ENCODE measurements at regions not wholly inside any gene's neighbourhood (a gene's known extent, or its start where the extent isn't known, plus 50 kb on each side); places are given as distances from the start of the nearest gene placed in this dataset.
A peak's percentile ranks its signal among the peaks of the same experiment; 100 is the strongest.

DNA sequence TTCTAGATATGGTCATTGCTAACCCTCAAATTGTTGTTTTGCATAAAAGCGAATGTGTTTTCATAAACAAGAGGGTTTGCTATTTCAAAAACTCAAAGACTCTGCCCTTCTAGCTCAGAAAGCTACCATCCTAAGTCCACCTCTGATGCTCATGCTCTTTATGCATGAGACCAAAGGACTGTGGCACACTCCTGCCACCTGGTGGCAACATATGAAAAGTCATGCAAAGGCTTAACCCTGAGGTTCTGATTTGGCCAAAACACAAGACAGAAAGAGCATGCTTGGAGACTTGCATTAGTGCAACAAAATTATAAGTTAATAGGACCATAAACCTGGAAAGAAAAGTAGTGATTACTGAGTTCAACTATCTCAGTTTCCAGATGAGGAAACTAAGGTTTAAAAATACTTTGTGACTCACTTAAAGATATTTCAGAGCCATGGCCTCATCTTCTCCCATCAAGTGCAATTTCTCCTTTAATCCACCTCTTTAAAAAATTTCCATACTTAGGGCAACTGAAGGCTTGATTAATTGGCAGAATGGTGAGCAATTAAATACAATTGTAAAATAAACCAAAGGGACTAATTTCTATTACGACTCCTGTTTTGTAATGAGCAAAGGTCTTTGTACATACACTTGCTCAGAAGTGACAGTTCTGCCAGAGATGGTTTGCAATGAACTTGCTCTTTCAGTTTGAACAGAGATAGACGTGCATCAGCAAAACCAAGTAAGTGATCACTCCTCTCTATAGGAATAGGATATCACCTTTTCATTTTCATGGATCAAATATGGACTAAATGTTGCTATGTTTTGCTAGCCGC, 110.7 kb upstream of the RAD23B start:
- in situ Hi-C loops (cut with MboI; ENCODE audit: low sequenced_read_pairs): loop anchor here (25.0 kb wide), 1 partner anchor 1335 kb away; no protein-coding TSS in a partner anchor
- peak; percentile 93 for ATAC-seq (ENCODE audit: low read depth)
- peaks cover 2% of the 10 kb centered on the region; the same call in 1 of the 2 replicates for H3K27me3 ChIP-seq (ENCODE audit: control insufficient read depth, insufficient read depth, low read length)

More for the DNA sequence above, 110.7 kb upstream of the RAD23B start:
- BruUV-seq (replicated peaks): no TSS peak
- intact Hi-C loops (cut with micrococcal nuclease) (loop anchor here (1.0 to 5.0 kb wide), 3 partner anchors 110 to 1330 kb away; partner anchors contain the start of genes RAD23B and ZNF462), dilution Hi-C loops (cut with HindIII; ENCODE audit: low sequenced_read_pairs, unreplicated experiment) (no loop called here)
- no peak overlapping the region for H3K27ac ChIP-seq (ENCODE audit: insufficient read depth, low read length)
- no peak overlapping the region for H2AK5ac ChIP-seq (ENCODE audit: low read depth, low read length)
- no peak overlapping the region for H2AK9ac ChIP-seq (replicated peaks; ENCODE audit: low read depth, low read length, poor library complexity)
- H2BK20ac ChIP-seq (ENCODE audit: low read depth, low read length): no peak overlapping the region
- H3K18ac ChIP-seq (ENCODE audit: low read depth, low read length): no peak overlapping the region
- H3K4me1 ChIP-seq (ENCODE audit: control insufficient read depth, insufficient read depth, low read length): peaks cover 2% of the 10 kb centered on the region; the same call in 1 of the 2 replicates
- H3K9me3 ChIP-seq (ENCODE audit: control insufficient read depth, insufficient read depth, low read length): no peaks in the 10 kb centered on the region
- no peak overlapping the region for H2BK120ac ChIP-seq (ENCODE audit: low read depth, low read length)
- no peak overlapping the region for H4K8ac ChIP-seq (ENCODE audit: low read depth in 2 of 2, low read length in 2 of 2)
- ChIA-PET CTCF (interaction anchor here (0.6 to 1.0 kb wide), 4 partner anchors 12 to 612 kb away, joined by 3 to 6 read pairs (median 3); no protein-coding TSS in a partner anchor), POLR2A (ENCODE audit: unreplicated experiment) (no interaction called here)
- H3K14ac ChIP-seq (replicated peaks; ENCODE audit: low read depth, low read length): no peak overlapping the region
- TF ChIP-seq CTCF (conservative IDR thresholded peaks at IDR 0.05; ENCODE audit: low read depth, low read length): peak; percentile 85
- peak; percentile 92 for TF ChIP-seq RAD21 (IDR thresholded peaks at IDR 0.05; ENCODE audit: low read length)
- peak; percentile 86 for TF ChIP-seq SMC3 (IDR thresholded peaks at IDR 0.05; ENCODE audit: low read depth, low read length)
- TF ChIP-seq ELK1 (IDR thresholded peaks at IDR 0.05; ENCODE audit: borderline replicate concordance, low read depth, low read length): no peak
- no peak overlapping the region for H3K4ac ChIP-seq (ENCODE audit: low read depth, low read length)
- H3K36me3 ChIP-seq (ENCODE audit: control insufficient read depth, insufficient read depth, low read length): no peaks in the 10 kb centered on the region
- H2BK15ac ChIP-seq (ENCODE audit: low read depth, low read length): no peak overlapping the region
- 100% methylated on average over 1 of the region's 4 CpGs; no CpG with 5 or more reads in 1 of the 2 experiments for whole genome bisulfite sequencing, 2 experiments (ENCODE audit: extremely low coverage in 2 of 2, insufficient read length in 1 of 2)
- H4K5ac ChIP-seq (ENCODE audit: low read depth, low read length): no peak overlapping the region
- no peaks in the 10 kb centered on the region for H4K20me1 ChIP-seq (ENCODE audit: insufficient read depth, low read length)
- no peak overlapping the region for H3K9ac ChIP-seq (ENCODE audit: low read depth, low read length)
- H3K4me3 ChIP-seq (ENCODE audit: insufficient read depth, low read depth, low read length): no peak overlapping the region
- H2BK5ac ChIP-seq (ENCODE audit: low read depth, low read length, poor library complexity, severe bottlenecking): no peak overlapping the region
- no peaks in the 10 kb centered on the region for H3K79me1 ChIP-seq (ENCODE audit: low read depth in 1 of 2, low read length in 2 of 2)
- no peak overlapping the region for H3K23ac ChIP-seq (ENCODE audit: low read depth, low read length)
- no peak overlapping the region for H3K56ac ChIP-seq (ENCODE audit: extremely low read depth, insufficient read depth, low read length)
- DNase-seq: peak; percentile 78
- H4K91ac ChIP-seq (ENCODE audit: insufficient read depth, low read depth, low read length): no peak overlapping the region
- no peak overlapping the region for H2AFZ ChIP-seq (replicated peaks; ENCODE audit: low read length, poor library complexity)
- H3K4me2 ChIP-seq (ENCODE audit: low read depth, low read length): no peak overlapping the region
- H3K9me1 ChIP-seq (ENCODE audit: insufficient read depth, low read length): no peaks in the 10 kb centered on the region
